Thyroid gland (tissue), 4 donors: ENCODE measurements at regions not wholly inside any gene's neighbourhood (a gene's known extent, or its start where the extent isn't known, plus 50 kb on each side); places are given as distances from the start of the nearest gene placed in this dataset.
"Not testable (repeated sequence)": the region's sequence is repeated elsewhere in the genome, so short reads cannot be mapped to it uniquely, and the experiment has no call there.

Experiments
- CTCF ChIP-seq, 6 experiments: fragments of 200-600 bp in 3 of 6; fragments of 450-650 bp in 3 of 6; sonication (generic) in 3 of 6; IDR thresholded peaks; one replicate each; pipeline ENCODE4 v1.5.1; 2016 to 2019; ENCODE audit warnings: antibody characterized with exemption in 6 of 6, mild to moderate bottlenecking in 2 of 6, inconsistent platforms in 1 of 6, moderate library complexity in 1 of 6
- POLR2A ChIP-seq, 2 donors: fragments of 450-650 bp; IDR thresholded peaks; one replicate each; pipeline ENCODE4 v1.6.1; 2017; ENCODE audit warnings: antibody characterized with exemption in 2 of 2, mild to moderate bottlenecking in 2 of 2, moderate library complexity in 1 of 2

GRCh38 chr5:34388754-34389153, 267.4 kb upstream of the RAI14 start:
- not testable (repeated sequence) for TF ChIP-seq CTCF, POLR2A (IDR thresholded peaks at IDR 0.05)
